ENCODE measurements at regions not wholly inside any gene's neighbourhood (a gene's known extent, or its start where the extent isn't known, plus 50 kb on each side); places are given as distances from the start of the nearest gene placed in this dataset.
A peak's percentile ranks its signal among the peaks of the same experiment; 100 is the strongest.
"Not testable (repeated sequence)": the region's sequence is repeated elsewhere in the genome, so short reads cannot be mapped to it uniquely, and the experiment has no call there.

- DNase-seq (ENCODE audit: low spot score): no peak
Measured at GRCh38 chr3:110327870-110328269, 743.7 kb upstream of the NECTIN3 start.

- DNase-seq (ENCODE audit: low spot score): not testable (repeated sequence)
Measured at GRCh38 chr3:110331562-110331961, 740.1 kb upstream of the NECTIN3 start.

GRCh38 chr3:110332629-110333028, 739.0 kb upstream of the NECTIN3 start:
- no peak for DNase-seq (ENCODE audit: low spot score)

GRCh38 chr3:110341047-110341446, 730.6 kb upstream of the NECTIN3 start:
- DNase-seq (ENCODE audit: low spot score): no peak

- no peak for DNase-seq (ENCODE audit: low spot score)
Measured at GRCh38 chr3:110343376-110343775, 728.2 kb upstream of the NECTIN3 start.

GRCh38 chr3:110343945-110344344, 727.7 kb upstream of the NECTIN3 start:
- no peak for DNase-seq (ENCODE audit: low spot score)

- no peak for DNase-seq (ENCODE audit: low spot score)
Measured at GRCh38 chr3:110344487-110344886, 727.1 kb upstream of the NECTIN3 start.

- DNase-seq (ENCODE audit: low spot score): no peak
Measured at GRCh38 chr3:110344897-110345767, 726.5 kb upstream of the NECTIN3 start.

GRCh38 chr3:110349295-110349694, 722.3 kb upstream of the NECTIN3 start:
- no peak for DNase-seq (ENCODE audit: low spot score)

- no peak for DNase-seq (ENCODE audit: low spot score)
Measured at GRCh38 chr3:110352841-110353604, 718.6 kb upstream of the NECTIN3 start.

- no peak for DNase-seq (ENCODE audit: low spot score)
Measured at GRCh38 chr3:110362751-110363150, 708.9 kb upstream of the NECTIN3 start.

GRCh38 chr3:110367289-110367688, 704.3 kb upstream of the NECTIN3 start:
- not testable (repeated sequence) for DNase-seq (ENCODE audit: low spot score)

- DNase-seq (ENCODE audit: low spot score): no peak
Measured at GRCh38 chr3:110375751-110376518, 695.7 kb upstream of the NECTIN3 start.

GRCh38 chr3:110378481-110378880, 693.1 kb upstream of the NECTIN3 start:
- DNase-seq (ENCODE audit: low spot score): no peak

GRCh38 chr3:110381992-110382391, 689.6 kb upstream of the NECTIN3 start:
- no peak for DNase-seq (ENCODE audit: low spot score)

- DNase-seq (ENCODE audit: low spot score): no peak
Measured at GRCh38 chr3:110383356-110383755, 688.3 kb upstream of the NECTIN3 start.

- no peak for DNase-seq (ENCODE audit: low spot score)
Measured at GRCh38 chr3:110384601-110385000, 687.0 kb upstream of the NECTIN3 start.

- no peak for DNase-seq (ENCODE audit: low spot score)
Measured at GRCh38 chr3:110389005-110389404, 682.6 kb upstream of the NECTIN3 start.

GRCh38 chr3:110390372-110390771, 681.2 kb upstream of the NECTIN3 start:
- no peak for DNase-seq (ENCODE audit: low spot score)

- DNase-seq (ENCODE audit: low spot score): no peak
Measured at GRCh38 chr3:110391042-110391441, 680.6 kb upstream of the NECTIN3 start.

GRCh38 chr3:110391640-110392395, 679.8 kb upstream of the NECTIN3 start:
- no peak for DNase-seq (ENCODE audit: low spot score)

- peak; percentile 11 for DNase-seq (ENCODE audit: low spot score)
Measured at GRCh38 chr3:110393941-110394340, 677.7 kb upstream of the NECTIN3 start.
